HFFc6 (cell line): ENCODE measurements at regions not wholly inside any gene's neighbourhood (a gene's known extent, or its start where the extent isn't known, plus 50 kb on each side); places are given as distances from the start of the nearest gene placed in this dataset.
"Not testable (repeated sequence)": the region's sequence is repeated elsewhere in the genome, so short reads cannot be mapped to it uniquely, and the experiment has no call there.

Source experiments
- DNase-seq: peaks from one replicate; pipeline ENCODE4 v3.0.0-alpha.2; 2018
- H3K27ac Mint-ChIP-seq: 2 replicates; pipeline ENCODE4 v1.8.0; 2020; ENCODE audit warnings: mild to moderate bottlenecking, mixed read lengths
- H3K27me3 Mint-ChIP-seq: 2 replicates; pipeline ENCODE4 v1.8.0; 2021; ENCODE audit warnings: mild to moderate bottlenecking, moderate library complexity, mixed read lengths; ENCODE audit not compliant: insufficient read depth
- H3K36me3 Mint-ChIP-seq: 2 replicates; pipeline ENCODE4 v1.8.0; 2021; ENCODE audit warnings: low read depth, mixed read lengths
- H3K4me1 Mint-ChIP-seq: 2 replicates; pipeline ENCODE4 v1.8.0; 2020; ENCODE audit warnings: low read depth, mixed read lengths
- H3K4me3 Mint-ChIP-seq: 2 replicates; pipeline ENCODE4 v1.8.0; 2020; ENCODE audit warnings: mild to moderate bottlenecking, moderate library complexity, mixed read lengths
- H3K9me3 Mint-ChIP-seq: 2 replicates; pipeline ENCODE4 v1.8.0; 2020; ENCODE audit warnings: mild to moderate bottlenecking, mixed read lengths
- CTCF ChIP-seq: fragments of 200-600 bp; sonication (generic); IDR thresholded peaks from 2 replicates; pipeline ENCODE4 v1.5.0; 2021; ENCODE audit warnings: antibody characterized with exemption, mild to moderate bottlenecking

- no peaks in the 10 kb centered on the region for H3K27me3 Mint-ChIP-seq
- H3K27ac Mint-ChIP-seq, result no peak overlapping the region
- H3K9me3 Mint-ChIP-seq, result peaks cover 45% of the 10 kb centered on the region
- H3K4me1 Mint-ChIP-seq, result no peaks in the 10 kb centered on the region
- no peak overlapping the region for H3K4me3 Mint-ChIP-seq
- peaks cover 4% of the 10 kb centered on the region; the same call in 1 of the 2 replicates for H3K36me3 Mint-ChIP-seq
- DNase-seq, result no peak
- TF ChIP-seq CTCF, result no peak
Measured at GRCh38 chr1:38656726-38657125, 202.8 kb downstream of the RRAGC start.

- TF ChIP-seq CTCF, result no peak
- no peak overlapping the region for H3K4me3 Mint-ChIP-seq
- H3K36me3 Mint-ChIP-seq, result no peaks in the 10 kb centered on the region; the same call in 1 of the 2 replicates
- no peak for DNase-seq
- H3K27ac Mint-ChIP-seq, result no peak overlapping the region
- no peaks in the 10 kb centered on the region for H3K27me3 Mint-ChIP-seq
- H3K9me3 Mint-ChIP-seq, result peaks cover 27% of the 10 kb centered on the region
- no peaks in the 10 kb centered on the region for H3K4me1 Mint-ChIP-seq
Measured at GRCh38 chr1:38652217-38652616, 207.4 kb downstream of the RRAGC start.

- no peak overlapping the region for H3K27ac Mint-ChIP-seq
- H3K27me3 Mint-ChIP-seq, result no peaks in the 10 kb centered on the region
- no peak for TF ChIP-seq CTCF
- H3K36me3 Mint-ChIP-seq, result no peaks in the 10 kb centered on the region; the same call in 1 of the 2 replicates
- no peak overlapping the region for H3K4me3 Mint-ChIP-seq
- peaks cover 28% of the 10 kb centered on the region for H3K9me3 Mint-ChIP-seq
- H3K4me1 Mint-ChIP-seq, result no peaks in the 10 kb centered on the region
- no peak for DNase-seq
Measured at GRCh38 chr1:38651669-38652068, 207.9 kb downstream of the RRAGC start.

- no peaks in the 10 kb centered on the region for H3K4me1 Mint-ChIP-seq
- no peaks in the 10 kb centered on the region for H3K36me3 Mint-ChIP-seq
- H3K9me3 Mint-ChIP-seq, result peaks cover 38% of the 10 kb centered on the region
- H3K27me3 Mint-ChIP-seq, result no peaks in the 10 kb centered on the region
- H3K4me3 Mint-ChIP-seq, result no peak overlapping the region
- DNase-seq, result no peak
- H3K27ac Mint-ChIP-seq, result no peak overlapping the region
- no peak for TF ChIP-seq CTCF
Measured at GRCh38 chr1:38648417-38648816, 211.2 kb downstream of the RRAGC start.

GRCh38 chr1:38647341-38647740, 212.2 kb downstream of the RRAGC start:
- DNase-seq, H3K4me3 Mint-ChIP-seq, H3K27me3 Mint-ChIP-seq, H3K4me1 Mint-ChIP-seq, H3K27ac Mint-ChIP-seq, H3K36me3 Mint-ChIP-seq: not testable (repeated sequence)
- peaks cover 38% of the 10 kb centered on the region for H3K9me3 Mint-ChIP-seq

- Mint-ChIP-seq H3K27ac (no peak overlapping the region), H3K4me1 (no peaks in the 10 kb centered on the region)
Measured at GRCh38 chr1:38644092-38644491, 215.5 kb downstream of the RRAGC start.

More at GRCh38 chr1:38644092-38644491, 215.5 kb downstream of the RRAGC start:
- H3K36me3 Mint-ChIP-seq, result no peaks in the 10 kb centered on the region; the same call in 1 of the 2 replicates
- H3K9me3 Mint-ChIP-seq, result peaks cover 36% of the 10 kb centered on the region
- DNase-seq, result no peak
- no peak for TF ChIP-seq CTCF
- H3K4me3 Mint-ChIP-seq, result no peak overlapping the region
- no peaks in the 10 kb centered on the region; the same call in 1 of the 2 replicates for H3K27me3 Mint-ChIP-seq
